ENCODE measurements at regions not wholly inside any gene's neighbourhood (a gene's known extent, or its start where the extent isn't known, plus 50 kb on each side); places are given as distances from the start of the nearest gene placed in this dataset.
"Not testable (repeated sequence)": the region's sequence is repeated elsewhere in the genome, so short reads cannot be mapped to it uniquely, and the experiment has no call there.

DNA sequence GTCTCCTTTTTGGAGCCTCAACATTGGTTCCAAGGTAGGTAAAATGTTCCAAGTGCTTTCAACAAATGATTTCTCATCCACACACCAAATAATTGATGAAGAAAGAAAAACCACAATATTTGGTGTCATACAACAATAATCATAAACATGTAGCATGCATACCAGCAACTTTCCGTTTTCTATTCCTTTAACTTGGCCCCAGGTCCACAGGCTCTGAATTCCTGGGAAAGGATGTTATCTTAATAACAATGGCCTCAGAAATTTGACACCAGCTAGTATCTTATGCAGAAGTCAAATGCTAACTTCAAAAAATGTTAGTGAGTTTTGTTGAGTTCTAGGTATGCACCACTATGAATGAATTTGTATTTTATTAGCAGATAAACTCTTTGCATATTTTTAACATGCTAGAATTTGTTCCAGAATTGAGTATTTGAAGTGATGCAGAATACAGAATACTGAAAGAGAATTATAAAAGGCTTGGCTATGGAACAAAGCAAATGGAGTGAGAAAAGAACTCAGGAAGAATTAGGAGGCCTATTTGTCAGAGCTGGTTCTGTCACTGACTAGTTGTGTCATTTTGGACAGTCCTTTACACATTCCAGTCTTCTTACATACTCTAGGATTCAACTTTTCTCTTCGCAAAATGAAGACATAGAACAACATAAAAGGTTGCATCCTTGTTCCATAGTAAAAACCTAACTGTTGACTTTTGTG is 435.3 kb upstream of the TNC start:
- Histone ChIP-seq H3K9ac (ENCODE audit: low read length) (no peak overlapping the region), H3K4me1 (ENCODE audit: control insufficient read depth, insufficient read depth, low read length) (no peaks in the 10 kb centered on the region), H3K36me3 (ENCODE audit: control insufficient read depth, insufficient read depth, low read length, severe bottlenecking) (no peaks in the 10 kb centered on the region), H3K27me3 (replicated peaks; ENCODE audit: control insufficient read depth, insufficient read depth, low read length) (no peaks in the 10 kb centered on the region), H3K9me3 (ENCODE audit: control insufficient read depth, low read length) (peaks cover 17% of the 10 kb centered on the region), H3K4me3 (ENCODE audit: low read length) (no peak overlapping the region)
- DNase-seq (ENCODE audit: low read depth) = no peak

DNA sequence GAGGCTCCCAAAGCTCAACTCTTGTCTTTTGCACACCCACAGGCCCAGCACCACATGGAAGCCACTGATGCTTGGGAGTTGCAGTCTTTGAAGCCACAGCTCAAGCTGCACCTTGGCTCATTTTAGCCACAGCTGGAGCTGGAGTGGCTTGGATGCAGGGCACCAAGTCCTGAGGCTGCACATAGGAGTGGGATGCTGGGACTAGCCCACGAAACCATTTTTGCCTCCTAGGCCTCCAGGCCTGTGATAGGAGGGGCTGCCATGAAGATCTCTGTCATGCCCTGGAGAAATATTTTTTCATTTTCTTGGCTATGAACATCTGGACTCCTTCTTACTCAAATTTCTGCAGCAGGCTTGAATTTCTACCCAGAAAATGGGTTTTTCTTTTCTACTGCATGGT is 438.5 kb upstream of the TNC start:
- peaks cover 17% of the 10 kb centered on the region for H3K9me3 ChIP-seq (ENCODE audit: control insufficient read depth, low read length)
- no peak for DNase-seq (ENCODE audit: low read depth)
- no peak overlapping the region for H3K9ac ChIP-seq (ENCODE audit: low read length)
- no peaks in the 10 kb centered on the region for H3K27me3 ChIP-seq (replicated peaks; ENCODE audit: control insufficient read depth, insufficient read depth, low read length)
- no peaks in the 10 kb centered on the region for H3K36me3 ChIP-seq (ENCODE audit: control insufficient read depth, insufficient read depth, low read length, severe bottlenecking)
- H3K4me3 ChIP-seq (ENCODE audit: low read length) = no peak overlapping the region
- H3K4me1 ChIP-seq (ENCODE audit: control insufficient read depth, insufficient read depth, low read length) = no peaks in the 10 kb centered on the region

DNA sequence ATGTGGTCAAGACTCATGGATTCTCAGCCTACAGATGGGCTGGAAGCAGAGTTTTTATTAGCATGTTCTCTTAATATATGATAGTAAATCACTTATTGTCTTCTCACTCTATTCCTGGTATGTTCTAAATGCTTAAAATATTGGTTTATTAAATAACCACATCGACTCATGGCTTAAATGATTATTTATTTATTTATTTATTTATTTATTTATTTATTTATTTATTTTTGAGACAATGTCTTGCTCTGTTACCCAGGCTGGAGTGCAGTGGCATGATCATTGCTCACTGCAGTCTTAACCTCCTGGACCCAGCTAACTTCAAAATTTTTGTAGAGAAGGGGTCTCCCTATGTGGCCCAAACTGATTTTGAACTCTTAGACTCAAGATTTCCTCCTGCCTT is 457.2 kb upstream of the TNC start:
- Histone ChIP-seq H3K27me3 (replicated peaks; ENCODE audit: control insufficient read depth, insufficient read depth, low read length) (no peaks in the 10 kb centered on the region), H3K36me3 (ENCODE audit: control insufficient read depth, insufficient read depth, low read length, severe bottlenecking) (no peaks in the 10 kb centered on the region), H3K9ac (ENCODE audit: low read length) (no peak overlapping the region), H3K4me1 (ENCODE audit: control insufficient read depth, insufficient read depth, low read length) (no peaks in the 10 kb centered on the region), H3K4me3 (ENCODE audit: low read length) (no peak overlapping the region), H3K9me3 (ENCODE audit: control insufficient read depth, low read length) (no peaks in the 10 kb centered on the region)
- DNase-seq (ENCODE audit: low read depth) = no peak

DNA sequence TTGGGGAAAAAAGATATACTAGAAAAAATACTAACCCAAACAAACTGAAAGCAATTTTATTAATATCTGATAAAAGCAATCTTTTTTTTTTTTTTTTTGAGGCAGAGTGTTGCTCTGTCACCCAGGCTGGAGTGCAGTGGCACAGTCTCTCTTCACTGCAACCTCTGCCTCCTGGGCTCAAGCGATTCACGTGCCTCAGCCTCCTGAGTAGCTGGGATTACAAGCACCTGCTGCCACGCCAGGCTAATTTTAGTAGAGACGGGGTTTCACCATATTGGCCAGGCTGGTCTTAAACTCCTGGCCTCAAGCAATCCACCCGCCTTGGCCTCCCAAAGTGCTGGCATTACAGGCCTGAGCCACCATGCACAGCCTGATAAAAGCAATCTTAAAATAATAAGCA is 467.5 kb upstream of the TNC start:
- not testable (repeated sequence) for H3K27me3 ChIP-seq (replicated peaks; ENCODE audit: control insufficient read depth, insufficient read depth, low read length); H3K9ac ChIP-seq (ENCODE audit: low read length); H3K9me3 ChIP-seq (ENCODE audit: control insufficient read depth, low read length); H3K4me3 ChIP-seq (ENCODE audit: low read length); H3K36me3 ChIP-seq (ENCODE audit: control insufficient read depth, insufficient read depth, low read length, severe bottlenecking); DNase-seq (ENCODE audit: low read depth)
- H3K4me1 ChIP-seq (ENCODE audit: control insufficient read depth, insufficient read depth, low read length) = peaks cover 14% of the 10 kb centered on the region

DNA sequence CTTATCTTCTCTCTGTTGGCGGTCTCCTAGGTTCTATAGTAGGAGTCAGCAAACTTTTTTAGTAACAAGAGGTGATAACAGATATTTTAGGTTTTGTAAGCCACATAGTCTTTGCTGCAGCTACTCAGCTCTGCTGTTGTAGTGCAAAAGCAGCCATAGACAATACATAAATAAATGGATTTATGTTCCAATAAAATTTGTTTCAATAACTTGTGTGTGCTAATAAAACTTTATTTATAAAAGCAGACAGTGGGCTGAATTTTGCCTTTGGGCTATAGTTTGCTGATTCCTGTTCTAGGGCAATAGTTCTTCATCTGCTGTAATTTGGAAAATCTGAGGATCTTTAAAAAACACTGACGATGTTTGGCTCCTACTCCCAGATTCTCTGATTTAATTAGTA is 469.4 kb upstream of the TNC start:
- H3K9ac ChIP-seq (ENCODE audit: low read length) = no peak overlapping the region
- H3K9me3 ChIP-seq (ENCODE audit: control insufficient read depth, low read length) = peaks cover 4% of the 10 kb centered on the region
- H3K27me3 ChIP-seq (replicated peaks; ENCODE audit: control insufficient read depth, insufficient read depth, low read length) = no peaks in the 10 kb centered on the region

DNA sequence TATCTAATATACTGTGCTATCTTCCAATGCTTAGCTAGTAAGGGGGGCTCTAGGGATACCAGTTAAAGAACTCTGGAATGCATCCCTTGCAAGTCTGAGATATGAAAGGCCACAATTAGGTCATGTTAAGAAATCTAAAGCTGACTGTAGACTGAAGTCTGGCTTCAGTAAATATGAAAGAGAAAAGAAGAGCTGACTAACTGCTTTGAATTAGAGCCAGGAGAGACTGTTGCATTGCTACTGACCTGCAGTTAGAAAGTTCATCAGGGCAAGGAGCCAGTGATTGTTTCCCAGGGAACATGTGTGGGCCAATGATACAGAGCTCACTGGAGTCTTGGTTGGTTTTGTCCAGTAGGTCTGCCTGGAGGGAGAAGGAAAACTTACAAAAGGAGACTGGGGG is 472.1 kb upstream of the TNC start:
- H3K4me3 ChIP-seq (ENCODE audit: low read length) = peak overlapping the region; percentile 43
- DNase-seq (ENCODE audit: low read depth) = peak; percentile 76
- H3K4me1 ChIP-seq (ENCODE audit: control insufficient read depth, insufficient read depth, low read length) = peaks cover 54% of the 10 kb centered on the region
- H3K9me3 ChIP-seq (ENCODE audit: control insufficient read depth, low read length) = peaks cover 4% of the 10 kb centered on the region
- H3K9ac ChIP-seq (ENCODE audit: low read length) = peak overlapping the region; percentile 78
- H3K27me3 ChIP-seq (replicated peaks; ENCODE audit: control insufficient read depth, insufficient read depth, low read length) = no peaks in the 10 kb centered on the region
- H3K36me3 ChIP-seq (ENCODE audit: control insufficient read depth, insufficient read depth, low read length, severe bottlenecking) = no peaks in the 10 kb centered on the region

More for the DNA sequence above, 469.4 kb upstream of the TNC start:
- Histone ChIP-seq H3K4me1 (ENCODE audit: control insufficient read depth, insufficient read depth, low read length) (peaks cover 28% of the 10 kb centered on the region), H3K36me3 (ENCODE audit: control insufficient read depth, insufficient read depth, low read length, severe bottlenecking) (no peaks in the 10 kb centered on the region), H3K4me3 (ENCODE audit: low read length) (no peak overlapping the region)
- DNase-seq (ENCODE audit: low read depth) = no peak

DNA sequence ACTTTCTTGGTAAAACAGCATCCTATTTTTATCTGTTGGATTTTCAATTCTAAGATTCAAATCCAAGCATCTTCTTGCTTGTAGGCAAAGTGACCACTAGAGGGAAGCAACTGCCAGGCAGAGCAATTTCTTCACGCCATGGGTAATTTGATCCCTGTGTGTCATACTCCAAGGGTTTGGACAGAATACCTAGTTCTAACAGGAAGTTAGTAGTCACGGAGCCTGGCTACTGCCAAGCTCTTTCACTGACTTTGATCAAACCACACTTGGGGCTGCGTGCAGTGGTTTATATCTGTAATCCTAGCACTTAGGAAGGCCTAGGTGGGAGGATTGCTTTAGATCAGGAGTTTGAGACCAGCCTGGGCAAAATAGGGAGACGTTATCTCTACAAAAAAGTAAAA is 473.6 kb upstream of the TNC start:
- Histone ChIP-seq H3K36me3 (ENCODE audit: control insufficient read depth, insufficient read depth, low read length, severe bottlenecking) (no peaks in the 10 kb centered on the region), H3K4me1 (ENCODE audit: control insufficient read depth, insufficient read depth, low read length) (peaks cover 66% of the 10 kb centered on the region)
- DNase-seq (ENCODE audit: low read depth) = peak; percentile 98

DNA sequence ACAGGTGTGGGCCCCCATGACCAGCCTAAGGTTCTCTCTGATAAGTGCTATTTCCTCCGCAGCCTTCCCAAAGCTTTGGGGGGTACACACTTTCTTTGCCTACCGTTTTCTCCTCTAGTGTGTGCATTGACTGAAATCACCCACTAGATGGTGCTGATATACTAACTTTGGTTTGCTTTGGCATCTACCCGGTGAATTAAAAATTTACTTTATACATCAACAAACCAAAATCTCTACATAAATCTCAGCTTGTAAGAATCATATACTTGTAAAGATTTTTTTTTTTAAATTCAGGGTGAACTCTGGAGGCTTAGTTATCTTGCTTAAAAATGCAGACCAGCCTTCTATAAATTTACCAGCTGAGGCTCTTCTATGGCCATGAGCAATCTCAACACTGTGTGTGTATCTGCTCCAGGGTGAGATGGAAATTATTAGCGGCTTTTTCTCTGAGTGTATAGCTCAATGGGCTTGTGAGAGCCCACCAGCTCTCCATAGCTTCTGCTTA is 475.7 kb upstream of the TNC start:
- peaks cover 85% of the 10 kb centered on the region for H3K4me1 ChIP-seq (ENCODE audit: control insufficient read depth, insufficient read depth, low read length)
- DNase-seq (ENCODE audit: low read depth) = peak; percentile 86
- peak overlapping the region; percentile 90 for H3K9ac ChIP-seq (ENCODE audit: low read length)
- H3K4me3 ChIP-seq (ENCODE audit: low read length) = no peak overlapping the region
- no peaks in the 10 kb centered on the region for H3K36me3 ChIP-seq (ENCODE audit: control insufficient read depth, insufficient read depth, low read length, severe bottlenecking)
- peaks cover 4% of the 10 kb centered on the region for H3K9me3 ChIP-seq (ENCODE audit: control insufficient read depth, low read length)
- no peaks in the 10 kb centered on the region for H3K27me3 ChIP-seq (replicated peaks; ENCODE audit: control insufficient read depth, insufficient read depth, low read length)

More for the DNA sequence above, 473.6 kb upstream of the TNC start:
- H3K4me3 ChIP-seq (ENCODE audit: low read length) = no peak overlapping the region
- H3K27me3 ChIP-seq (replicated peaks; ENCODE audit: control insufficient read depth, insufficient read depth, low read length) = no peaks in the 10 kb centered on the region
- H3K9ac ChIP-seq (ENCODE audit: low read length) = peak overlapping the region; percentile 90
- peaks cover 4% of the 10 kb centered on the region for H3K9me3 ChIP-seq (ENCODE audit: control insufficient read depth, low read length)

DNA sequence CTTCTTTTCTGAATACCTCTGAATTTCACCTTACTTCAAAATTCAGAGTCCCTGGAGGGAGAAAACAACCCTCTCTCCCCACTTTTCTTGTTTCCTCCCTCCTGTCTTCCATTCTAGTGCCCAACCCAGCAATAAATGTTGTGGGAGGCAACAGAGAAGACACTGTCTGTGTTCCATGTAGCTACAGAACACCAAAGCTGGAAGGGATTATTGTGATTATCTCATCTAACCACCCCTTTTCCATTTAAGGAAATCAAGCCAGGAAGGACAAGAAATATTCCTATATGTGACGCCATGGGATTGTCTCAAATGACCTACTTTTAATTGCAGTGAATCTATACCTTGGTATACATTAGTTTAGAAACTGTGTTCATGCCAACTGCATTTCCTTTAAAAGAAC is 476.6 kb upstream of the TNC start:
- Histone ChIP-seq H3K9ac (ENCODE audit: low read length) (peak overlapping the region; percentile 90), H3K4me3 (ENCODE audit: low read length) (no peak overlapping the region), H3K36me3 (ENCODE audit: control insufficient read depth, insufficient read depth, low read length, severe bottlenecking) (no peaks in the 10 kb centered on the region), H3K27me3 (replicated peaks; ENCODE audit: control insufficient read depth, insufficient read depth, low read length) (no peaks in the 10 kb centered on the region), H3K4me1 (ENCODE audit: control insufficient read depth, insufficient read depth, low read length) (peaks cover 84% of the 10 kb centered on the region), H3K9me3 (ENCODE audit: control insufficient read depth, low read length) (peaks cover 1% of the 10 kb centered on the region)
- peak; percentile 54 for DNase-seq (ENCODE audit: low read depth)

DNA sequence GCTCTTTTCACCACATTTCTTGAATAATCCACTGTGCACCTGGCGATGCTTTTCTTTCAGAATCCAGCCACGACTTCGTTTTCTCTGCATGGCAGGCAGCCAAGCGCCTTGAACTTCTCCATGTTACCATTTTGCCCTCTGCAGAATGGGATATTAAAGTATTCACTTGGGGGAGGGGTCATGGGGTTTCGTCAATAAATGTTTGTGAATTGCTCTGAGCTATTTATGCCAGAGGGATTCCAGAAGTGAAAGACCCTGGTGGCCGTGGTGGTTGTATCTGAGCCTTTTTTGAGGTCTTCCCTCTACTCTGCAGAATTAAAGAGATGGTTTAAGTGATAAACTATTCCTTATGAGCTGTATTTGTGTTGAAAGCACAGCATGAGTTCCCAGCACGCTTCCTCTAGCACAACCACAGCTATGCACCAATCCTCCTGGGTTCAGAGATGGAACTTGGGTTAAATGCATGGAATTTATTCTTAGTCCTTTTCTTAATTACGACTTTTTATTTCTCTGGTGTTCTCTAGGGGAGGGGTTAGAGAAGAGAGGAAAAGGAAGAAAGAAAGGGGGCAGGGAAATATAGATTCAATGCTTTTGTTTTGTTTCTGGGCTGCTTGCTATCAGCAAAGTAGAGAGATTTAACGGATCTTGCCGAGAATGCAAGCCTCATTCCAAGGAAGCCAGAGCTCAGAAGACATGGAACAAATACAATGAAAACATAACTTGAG is 478.2 kb upstream of the TNC start:
- peak overlapping the region; percentile 90 for H3K9ac ChIP-seq (ENCODE audit: low read length)
- peak; percentile 94 for DNase-seq (ENCODE audit: low read depth)
- H3K4me1 ChIP-seq (ENCODE audit: control insufficient read depth, insufficient read depth, low read length) = peaks cover 71% of the 10 kb centered on the region
- no peaks in the 10 kb centered on the region for H3K9me3 ChIP-seq (ENCODE audit: control insufficient read depth, low read length)
- H3K4me3 ChIP-seq (ENCODE audit: low read length) = peak overlapping the region; percentile 82
- H3K27me3 ChIP-seq (replicated peaks; ENCODE audit: control insufficient read depth, insufficient read depth, low read length) = no peaks in the 10 kb centered on the region
- no peaks in the 10 kb centered on the region for H3K36me3 ChIP-seq (ENCODE audit: control insufficient read depth, insufficient read depth, low read length, severe bottlenecking)

DNA sequence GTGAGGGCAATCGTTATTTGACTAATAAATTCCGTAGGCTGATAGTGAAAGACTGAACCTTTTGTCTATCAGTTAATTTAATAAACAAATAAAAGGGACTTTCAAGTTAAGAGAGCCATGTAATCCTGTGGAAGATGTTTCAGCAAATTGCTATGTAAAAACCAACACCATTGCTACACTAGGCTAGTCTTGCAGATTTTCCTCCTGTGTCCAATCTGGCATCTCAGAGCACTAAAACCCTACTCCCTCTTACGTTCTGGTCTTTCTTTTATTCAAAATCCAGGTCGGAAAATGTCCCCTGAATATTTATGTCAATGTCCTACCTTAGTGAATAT is 478.8 kb upstream of the TNC start:
- peak; percentile 77 for DNase-seq (ENCODE audit: low read depth)
- Histone ChIP-seq H3K27me3 (replicated peaks; ENCODE audit: control insufficient read depth, insufficient read depth, low read length) (no peaks in the 10 kb centered on the region), H3K9ac (ENCODE audit: low read length) (peak overlapping the region; percentile 90), H3K4me1 (ENCODE audit: control insufficient read depth, insufficient read depth, low read length) (peaks cover 68% of the 10 kb centered on the region), H3K9me3 (ENCODE audit: control insufficient read depth, low read length) (no peaks in the 10 kb centered on the region), H3K4me3 (ENCODE audit: low read length) (peak overlapping the region; percentile 82), H3K36me3 (ENCODE audit: control insufficient read depth, insufficient read depth, low read length, severe bottlenecking) (no peaks in the 10 kb centered on the region)
